Calu3 (cell line): ENCODE measurements at regions not wholly inside any gene's neighbourhood (a gene's known extent, or its start where the extent isn't known, plus 50 kb on each side); places are given as distances from the start of the nearest gene placed in this dataset.

Experiments used
- BruUV-seq: library from RNA; stranded (reverse); fragments of 400-500 nt; replicated peaks from 2 replicates; lab custom pipeline; 2021; lab: Mats Ljungman, UMichigan
- CTCF ChIA-PET: fragments of 300-600 bp; sonication (Branson Sonifier 250); formaldehyde crosslinking; loops from one replicate; lab custom pipeline; 2022; ENCODE audit warnings: antibody characterized with exemption; lab: Charles Lee
- DNase-seq: peaks from one replicate; pipeline ENCODE4 v3.0.0; 2022
- H3K27ac Mint-ChIP-seq: one replicate; pipeline ENCODE4 v1.8.0; 2022; ENCODE audit warnings: mixed read lengths; ENCODE audit not compliant: unreplicated experiment
- H3K27me3 Mint-ChIP-seq: one replicate; pipeline ENCODE4 v1.8.0; 2022; ENCODE audit warnings: mixed read lengths; ENCODE audit not compliant: unreplicated experiment
- H3K36me3 Mint-ChIP-seq: one replicate; pipeline ENCODE4 v1.8.0; 2022; ENCODE audit warnings: mild to moderate bottlenecking, moderate library complexity, mixed read lengths; ENCODE audit not compliant: insufficient read depth, unreplicated experiment
- H3K4me1 Mint-ChIP-seq: one replicate; pipeline ENCODE4 v1.8.0; 2022; ENCODE audit warnings: mild to moderate bottlenecking, low read depth, mixed read lengths; ENCODE audit not compliant: unreplicated experiment
- H3K4me3 Mint-ChIP-seq: one replicate; pipeline ENCODE4 v1.8.0; 2022; ENCODE audit warnings: mild to moderate bottlenecking, low read depth, moderate library complexity, mixed read lengths; ENCODE audit not compliant: unreplicated experiment
- H3K9me3 Mint-ChIP-seq: one replicate; pipeline ENCODE4 v1.8.0; 2022; ENCODE audit warnings: low read depth, mixed read lengths; ENCODE audit not compliant: unreplicated experiment
- CTCF ChIP-seq: fragments of 200-600 bp; IDR thresholded peaks from one replicate; pipeline ENCODE4 v1.8.0; 2022; ENCODE audit warnings: antibody characterized with exemption; ENCODE audit not compliant: unreplicated experiment
- intact Hi-C: fragments of 100-400 bp; cut with micrococcal nuclease; formaldehyde crosslinking; loops from one replicate; pipeline ENCODE4 v1.10.0; 2022; ENCODE audit not compliant: unreplicated experiment

GRCh38 chr13:62431852-62432251 is 1016.2 kb upstream of the PCDH20 start:
- Mint-ChIP-seq H3K4me1 (no peaks in the 10 kb centered on the region), H3K36me3 (no peaks in the 10 kb centered on the region), H3K9me3 (no peaks in the 10 kb centered on the region), H3K4me3 (no peak overlapping the region), H3K27me3 (no peaks in the 10 kb centered on the region), H3K27ac (no peak overlapping the region)
- no peak for TF ChIP-seq CTCF
- CTCF ChIA-PET: no interaction called here
- no TSS peak for BruUV-seq
- intact Hi-C loops: no loop called here
- no peak for DNase-seq

GRCh38 chr13:62418872-62419271 is 1003.2 kb upstream of the PCDH20 start:
- Mint-ChIP-seq H3K4me3 (no peak overlapping the region), H3K27me3 (no peaks in the 10 kb centered on the region), H3K4me1 (no peaks in the 10 kb centered on the region), H3K27ac (no peak overlapping the region), H3K9me3 (no peaks in the 10 kb centered on the region), H3K36me3 (no peaks in the 10 kb centered on the region)
- CTCF ChIA-PET: no interaction called here
- no peak for TF ChIP-seq CTCF
- DNase-seq: no peak
- intact Hi-C loops: no loop called here
- BruUV-seq: no TSS peak

- no peaks in the 10 kb centered on the region for H3K4me1 Mint-ChIP-seq
- H3K9me3 Mint-ChIP-seq: no peaks in the 10 kb centered on the region
- H3K4me3 Mint-ChIP-seq: no peak overlapping the region
- H3K27ac Mint-ChIP-seq: no peak overlapping the region
- TF ChIP-seq CTCF: no peak
- intact Hi-C loops: no loop called here
- CTCF ChIA-PET: no interaction called here
- H3K36me3 Mint-ChIP-seq: no peaks in the 10 kb centered on the region
- no peaks in the 10 kb centered on the region for H3K27me3 Mint-ChIP-seq
- BruUV-seq: no TSS peak
- no peak for DNase-seq
These were observed 1002.7 kb upstream of the PCDH20 start for GRCh38 chr13:62418376-62418775.

- no peak for TF ChIP-seq CTCF
- Mint-ChIP-seq H3K4me1 (no peaks in the 10 kb centered on the region), H3K36me3 (no peaks in the 10 kb centered on the region), H3K4me3 (no peak overlapping the region), H3K9me3 (no peaks in the 10 kb centered on the region), H3K27ac (no peak overlapping the region), H3K27me3 (no peaks in the 10 kb centered on the region)
- no peak for DNase-seq
- no TSS peak for BruUV-seq
- intact Hi-C loops: no loop called here
- CTCF ChIA-PET: no interaction called here
These were observed 992.2 kb upstream of the PCDH20 start for GRCh38 chr13:62407871-62408270.
